ENCODE measurements at regions not wholly inside any gene's neighbourhood (a gene's known extent, or its start where the extent isn't known, plus 50 kb on each side); places are given as distances from the start of the nearest gene placed in this dataset.
"Not testable (repeated sequence)": the region's sequence is repeated elsewhere in the genome, so short reads cannot be mapped to it uniquely, and the experiment has no call there.

DNA sequence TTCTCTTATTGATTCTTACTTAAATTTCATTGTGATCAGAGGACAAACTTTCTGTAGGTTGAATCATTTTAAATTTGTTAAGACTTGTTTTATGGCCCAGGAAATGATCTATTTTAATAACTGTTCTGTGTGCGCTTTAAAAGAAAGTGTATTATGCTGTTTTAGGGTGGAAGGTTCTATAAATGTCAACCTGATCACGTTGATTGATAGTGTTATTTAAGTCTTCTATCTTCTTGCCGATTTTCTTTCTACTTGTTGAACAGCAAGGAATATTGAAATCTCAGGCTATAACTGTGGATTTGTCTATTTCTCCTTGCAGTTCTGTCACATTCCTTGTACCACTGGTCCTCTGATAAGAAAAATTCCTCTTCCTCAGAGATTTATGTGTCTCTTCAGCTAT lies 112.7 kb downstream of the TANC2 start:
- DNase-seq (ENCODE audit: low spot score), result no peak

- no peak for DNase-seq (ENCODE audit: low spot score)
These were observed 116.3 kb downstream of the TANC2 start for GRCh38 chr17:63082273-63082861.

DNA sequence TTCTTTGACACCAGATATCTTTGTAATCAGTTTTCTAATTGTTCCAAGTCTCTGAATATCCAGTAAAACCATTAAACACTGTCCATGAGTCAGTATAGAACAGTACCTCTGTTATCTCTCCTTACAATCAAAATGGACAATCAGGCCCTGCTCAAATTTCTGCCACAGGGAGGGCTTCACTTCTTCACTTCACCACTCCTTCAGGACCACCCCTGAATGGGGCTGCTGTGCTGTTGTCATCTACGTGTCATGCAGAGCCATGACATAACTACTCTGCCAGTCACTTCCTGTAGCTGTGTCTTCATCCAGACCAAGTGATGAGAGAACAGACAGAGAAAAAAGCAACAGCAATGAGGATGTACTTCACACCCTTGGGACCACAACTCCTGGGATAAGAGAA lies 116.9 kb downstream of the TANC2 start:
- DNase-seq (ENCODE audit: low spot score), result no peak

- DNase-seq (ENCODE audit: low spot score), result no peak
These were observed 120.6 kb downstream of the TANC2 start for GRCh38 chr17:63086483-63087185.

GRCh38 chr17:63090358-63091114 lies 124.5 kb downstream of the TANC2 start:
- DNase-seq (ENCODE audit: low spot score), result not testable (repeated sequence)

GRCh38 chr17:63091909-63092308 lies 125.9 kb downstream of the TANC2 start:
- DNase-seq (ENCODE audit: low spot score), result not testable (repeated sequence)

- DNase-seq (ENCODE audit: low spot score), result no peak
These were observed 128.6 kb downstream of the TANC2 start for GRCh38 chr17:63094631-63095030.

- DNase-seq (ENCODE audit: low spot score), result no peak
These were observed 129.4 kb downstream of the TANC2 start for GRCh38 chr17:63095459-63095858.

DNA sequence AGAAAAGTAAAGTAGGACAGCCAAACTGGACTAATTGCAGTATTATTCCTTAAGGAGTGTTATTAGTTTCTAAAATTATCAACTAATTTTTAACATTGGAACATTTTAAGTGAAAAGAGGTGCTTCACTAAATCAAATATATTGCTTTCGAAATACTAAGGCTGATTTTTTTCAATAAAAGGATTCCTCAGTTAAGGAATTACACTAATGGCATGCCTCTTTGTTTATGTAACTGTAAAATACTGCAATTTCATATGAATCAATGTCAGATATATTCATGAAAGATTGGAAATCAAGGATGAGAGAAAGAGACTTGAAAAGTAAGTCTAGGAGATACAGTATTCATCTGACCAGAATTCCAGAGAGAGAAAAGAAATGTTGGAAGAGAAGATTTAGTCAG lies 129.8 kb downstream of the TANC2 start:
- no peak for DNase-seq (ENCODE audit: low spot score)

DNA sequence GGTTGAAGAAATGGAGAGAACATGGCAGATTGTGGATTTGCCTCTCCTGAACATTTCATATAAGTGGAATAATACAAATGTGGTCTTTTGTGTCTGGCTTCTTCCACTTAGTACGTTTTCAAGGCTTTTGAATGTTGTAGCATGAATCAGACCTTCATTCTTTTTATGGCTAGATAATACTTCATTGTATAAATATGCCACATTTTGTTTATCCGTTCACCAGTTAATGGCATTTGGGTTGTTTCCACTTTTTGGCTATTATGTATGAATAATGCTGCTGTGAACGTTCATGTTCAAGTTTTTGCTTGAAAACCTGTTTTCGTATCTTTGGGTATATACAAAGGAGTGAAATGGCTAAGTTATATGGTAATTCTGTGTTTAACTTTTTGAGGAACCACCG lies 130.4 kb downstream of the TANC2 start:
- no peak for DNase-seq (ENCODE audit: low spot score)

- no peak for DNase-seq (ENCODE audit: low spot score)
These were observed 133.4 kb downstream of the TANC2 start for GRCh38 chr17:63099425-63099824.

DNA sequence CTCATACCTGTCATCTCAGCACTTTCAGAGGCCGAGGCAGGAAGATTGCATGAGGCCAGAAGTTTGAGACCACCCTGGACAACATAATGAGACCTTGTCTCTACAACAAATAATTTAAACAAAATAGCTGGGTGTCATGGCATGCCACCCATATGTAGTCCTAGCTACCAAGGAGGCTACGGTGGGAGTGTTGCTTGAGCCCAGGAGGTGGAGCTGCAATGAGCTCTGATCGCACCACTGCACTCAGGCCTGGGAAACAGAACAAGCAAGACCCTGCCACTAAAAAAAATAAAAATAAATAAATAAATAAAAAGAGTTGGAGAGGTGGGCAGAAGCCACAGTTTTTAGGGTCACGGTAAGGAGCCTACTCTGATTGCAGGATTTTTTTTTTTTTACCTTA lies 136.0 kb downstream of the TANC2 start:
- DNase-seq (ENCODE audit: low spot score), result no peak

GRCh38 chr17:63106050-63106449 lies 140.0 kb downstream of the TANC2 start:
- no peak for DNase-seq (ENCODE audit: low spot score)

GRCh38 chr17:63109661-63110060 lies 143.6 kb downstream of the TANC2 start:
- DNase-seq (ENCODE audit: low spot score), result no peak

DNA sequence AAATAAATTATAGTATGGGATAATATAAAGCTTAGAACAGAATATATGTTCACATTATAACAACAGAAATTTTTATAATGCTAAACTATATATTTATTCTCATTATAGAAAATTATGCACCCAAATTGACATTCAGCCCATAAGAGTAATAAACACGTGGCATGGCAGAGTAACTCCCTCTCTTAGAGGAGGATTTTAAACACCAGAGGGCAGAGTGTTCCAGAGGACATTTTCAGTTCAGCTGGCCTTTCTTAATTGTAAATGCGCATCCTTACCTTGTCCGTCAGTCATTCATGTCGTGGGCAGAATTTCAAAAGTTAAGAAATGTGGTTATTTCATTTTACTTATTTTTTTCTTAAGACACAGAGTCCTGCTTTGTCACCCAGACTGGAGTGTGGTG lies 147.1 kb downstream of the TANC2 start:
- no peak for DNase-seq (ENCODE audit: low spot score)

- no peak for DNase-seq (ENCODE audit: low spot score)
These were observed 150.2 kb downstream of the TANC2 start for GRCh38 chr17:63116228-63116627.

- DNase-seq (ENCODE audit: low spot score), result no peak
These were observed 151.2 kb downstream of the TANC2 start for GRCh38 chr17:63116967-63117830.

DNA sequence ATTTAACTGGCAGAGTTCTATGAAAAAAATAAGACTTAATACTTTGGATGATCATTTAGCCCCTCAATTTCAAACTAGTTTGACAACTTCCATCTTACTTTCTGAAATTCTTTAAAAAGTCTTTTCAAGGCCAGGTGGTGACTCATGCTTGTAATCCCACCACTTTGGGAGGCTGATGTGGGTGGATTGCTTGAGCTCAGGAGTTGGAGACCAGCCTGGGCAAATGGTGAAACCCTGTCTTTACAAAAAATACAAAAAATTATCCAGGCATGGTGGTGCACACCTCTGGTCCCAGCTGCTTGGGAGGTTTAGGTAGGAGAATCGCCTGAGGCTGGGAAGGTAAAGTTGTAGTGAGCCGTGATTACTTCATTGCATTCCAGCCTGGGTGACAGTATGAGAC lies 154.4 kb downstream of the TANC2 start:
- DNase-seq (ENCODE audit: low spot score), result no peak

DNA sequence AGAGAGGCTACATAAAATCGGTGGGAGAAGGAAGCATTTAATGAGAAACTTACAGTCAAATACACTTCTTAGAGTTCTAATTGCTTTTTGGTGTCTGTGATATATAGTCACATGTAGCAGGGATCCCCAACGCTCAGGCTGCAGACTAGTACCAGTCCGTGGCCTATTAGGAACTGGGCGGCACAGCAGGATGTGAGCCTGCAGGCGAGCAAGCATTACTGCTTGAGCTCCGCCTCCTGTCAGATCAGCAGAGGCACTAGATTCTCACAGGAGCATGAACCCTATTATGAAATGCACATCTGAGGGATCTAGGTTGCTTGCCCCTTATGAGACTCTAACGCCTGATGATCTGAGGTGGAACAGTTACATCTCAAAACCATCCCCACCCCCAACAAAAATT lies 158.5 kb downstream of the TANC2 start:
- no peak for DNase-seq (ENCODE audit: low spot score)

DNA sequence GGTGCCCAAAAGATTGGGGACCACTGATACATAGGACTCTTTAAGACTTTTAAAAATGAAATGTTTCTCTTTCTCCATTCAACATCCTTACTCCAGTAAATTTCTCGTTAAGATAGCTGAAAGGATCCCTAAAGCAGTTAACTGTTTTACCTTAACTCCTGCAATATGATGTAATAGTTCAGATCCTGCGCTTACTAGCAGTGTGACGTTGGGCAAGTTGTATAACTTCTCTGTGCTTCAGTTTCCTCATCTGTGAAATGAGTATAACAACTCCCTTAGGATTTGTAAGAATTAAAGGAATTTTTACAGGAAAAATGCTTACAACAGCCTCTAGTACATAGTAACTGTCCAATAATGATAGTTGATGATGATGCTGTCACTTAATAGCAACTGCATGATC lies 158.9 kb downstream of the TANC2 start:
- DNase-seq (ENCODE audit: low spot score), result no peak

GRCh38 chr17:63125987-63126386 lies 160.0 kb downstream of the TANC2 start:
- DNase-seq (ENCODE audit: low spot score), result no peak

- DNase-seq (ENCODE audit: low spot score), result no peak
These were observed 160.6 kb downstream of the TANC2 start for GRCh38 chr17:63126607-63127006.

Measured in hematopoietic multipotent progenitor cell treated with erythropoietin and hydrocortisone succinate and interleukin-3 and kit ligand, for 17 days (in vitro differentiated cells).